ENCODE measurements at regions not wholly inside any gene's neighbourhood (a gene's known extent, or its start where the extent isn't known, plus 50 kb on each side); places are given as distances from the start of the nearest gene placed in this dataset.

GRCh38 chr18:44526705-44527415 lies 153.8 kb upstream of the SETBP1 start:
- ATAC-seq (no peak), DNase-seq (ENCODE audit: low spot score) (no peak)
- no peak overlapping the region for H3K4me3 Mint-ChIP-seq
- ChIA-PET CTCF (no interaction called here), POLR2A (no interaction called here)
- TF ChIP-seq ZNF416 (CRISPR knock-in tag; IDR thresholded peaks at IDR 0.05) (no peak), MYBL2 (CRISPR knock-in tag; IDR thresholded peaks at IDR 0.05) (no peak), HMGA2 (CRISPR knock-in tag; IDR thresholded peaks at IDR 0.05) (no peak), NFE2L1 (CRISPR knock-in tag; IDR thresholded peaks at IDR 0.05) (no peak), AFF4 (CRISPR knock-in tag; IDR thresholded peaks at IDR 0.05; ENCODE audit: borderline replicate concordance) (no peak), GTF2I (CRISPR knock-in tag; conservative IDR thresholded peaks at IDR 0.05) (no peak), E2F1 (CRISPR knock-in tag; IDR thresholded peaks at IDR 0.05) (no peak), NR3C1 (CRISPR knock-in tag; conservative IDR thresholded peaks at IDR 0.05; ENCODE audit: low read depth) (no peak), IRF2 (CRISPR knock-in tag; IDR thresholded peaks at IDR 0.05; ENCODE audit: borderline replicate concordance, low read depth) (no peak), ZNF219 (CRISPR knock-in tag; IDR thresholded peaks at IDR 0.05; ENCODE audit: borderline replicate concordance) (no peak), ZNF317 (CRISPR knock-in tag; IDR thresholded peaks at IDR 0.05; ENCODE audit: borderline replicate concordance, low read depth) (no peak), USF2 (CRISPR knock-in tag; IDR thresholded peaks at IDR 0.05) (no peak), ZNF138 (CRISPR knock-in tag; conservative IDR thresholded peaks at IDR 0.05) (no peak), JUN (CRISPR knock-in tag; IDR thresholded peaks at IDR 0.05) (no peak), SOX15 (CRISPR knock-in tag; IDR thresholded peaks at IDR 0.05) (no peak), FOXK1 (CRISPR knock-in tag; IDR thresholded peaks at IDR 0.05) (no peak), TEAD4 (CRISPR knock-in tag; IDR thresholded peaks at IDR 0.05) (no peak), ATF2 (CRISPR knock-in tag; IDR thresholded peaks at IDR 0.05; ENCODE audit: borderline replicate concordance, low read depth) (no peak), MXD4 (CRISPR knock-in tag; IDR thresholded peaks at IDR 0.05; ENCODE audit: borderline replicate concordance) (no peak), ZNF121 (CRISPR knock-in tag; IDR thresholded peaks at IDR 0.05) (no peak)
- peaks cover 7% of the 10 kb centered on the region; the same call in 1 of the 2 replicates for H3K9me3 Mint-ChIP-seq
- H3K36me3 Mint-ChIP-seq, result no peaks in the 10 kb centered on the region
- H3K4me1 Mint-ChIP-seq, result no peaks in the 10 kb centered on the region; the same call in 1 of the 2 replicates
- no peak overlapping the region for H3K27ac Mint-ChIP-seq
- no peaks in the 10 kb centered on the region for H3K27me3 Mint-ChIP-seq (ENCODE audit: low read depth)

GRCh38 chr18:44533071-44533470 lies 147.6 kb upstream of the SETBP1 start:
- H3K27me3 Mint-ChIP-seq (ENCODE audit: low read depth), result no peaks in the 10 kb centered on the region
- ChIA-PET POLR2A (no interaction called here), CTCF (no interaction called here)
- no peaks in the 10 kb centered on the region for H3K9me3 Mint-ChIP-seq
- no peak overlapping the region for H3K27ac Mint-ChIP-seq
- DNase-seq (ENCODE audit: low spot score) (no peak), ATAC-seq (no peak)
- no peaks in the 10 kb centered on the region for H3K36me3 Mint-ChIP-seq
- H3K4me3 Mint-ChIP-seq, result no peak overlapping the region
- no peaks in the 10 kb centered on the region; the same call in 1 of the 2 replicates for H3K4me1 Mint-ChIP-seq
- TF ChIP-seq ESRRA (CRISPR knock-in tag; IDR thresholded peaks at IDR 0.05; ENCODE audit: borderline replicate concordance), result no peak
- TF ChIP-seq OVOL2 (CRISPR knock-in tag; IDR thresholded peaks at IDR 0.05; ENCODE audit: borderline replicate concordance), result no peak
- no peak for TF ChIP-seq CREB1 (CRISPR knock-in tag; IDR thresholded peaks at IDR 0.05)
- no peak for TF ChIP-seq PRRX2 (CRISPR knock-in tag; IDR thresholded peaks at IDR 0.05)
- TF ChIP-seq E2F4 (CRISPR knock-in tag; IDR thresholded peaks at IDR 0.05; ENCODE audit: borderline replicate concordance, low read depth), result no peak
- TF ChIP-seq ZNF232 (CRISPR knock-in tag; IDR thresholded peaks at IDR 0.05), result no peak
- no peak for TF ChIP-seq ZNF138 (CRISPR knock-in tag; conservative IDR thresholded peaks at IDR 0.05)
- TF ChIP-seq ERG (CRISPR knock-in tag; IDR thresholded peaks at IDR 0.05), result no peak
